ENCODE measurements at regions not wholly inside any gene's neighbourhood (a gene's known extent, or its start where the extent isn't known, plus 50 kb on each side); places are given as distances from the start of the nearest gene placed in this dataset.

GRCh38 chr22:47674600-47674999, 912.1 kb downstream of the TBC1D22A start:
- no peak for TF ChIP-seq SPI1 (IDR thresholded peaks at IDR 0.05; ENCODE audit: borderline replicate concordance, low read depth)
- TF ChIP-seq POLR2AphosphoS5 (IDR thresholded peaks at IDR 0.05; ENCODE audit: low read depth), result no peak
- no peak for TF ChIP-seq REST (IDR thresholded peaks at IDR 0.05; ENCODE audit: insufficient replicate concordance, low read depth)
- no peak for TF ChIP-seq CTCF (IDR thresholded peaks at IDR 0.05; ENCODE audit: insufficient read depth, low read length)
- no peak for TF ChIP-seq GABPA (IDR thresholded peaks at IDR 0.05; ENCODE audit: low read depth)
- no peak for DNase-seq (ENCODE audit: low read depth in 1 of 2, low spot score in 1 of 2)
- Histone ChIP-seq H3K4me3 (replicated peaks; ENCODE audit: insufficient read depth, low read length) (no peak overlapping the region), H3K27me3 (ENCODE audit: insufficient read depth, poor library complexity, severe bottlenecking) (no peaks in the 10 kb centered on the region), H3K27ac (replicated peaks) (no peak overlapping the region)

GRCh38 chr22:47673557-47673956, 911.1 kb downstream of the TBC1D22A start:
- DNase-seq (ENCODE audit: low read depth in 1 of 2, low spot score in 1 of 2), result no peak
- no peak overlapping the region for H3K4me3 ChIP-seq (replicated peaks; ENCODE audit: insufficient read depth, low read length)
- TF ChIP-seq SPI1 (IDR thresholded peaks at IDR 0.05; ENCODE audit: borderline replicate concordance, low read depth) (no peak), CTCF (IDR thresholded peaks at IDR 0.05; ENCODE audit: insufficient read depth, low read length) (no peak), POLR2AphosphoS5 (IDR thresholded peaks at IDR 0.05; ENCODE audit: low read depth) (no peak), REST (IDR thresholded peaks at IDR 0.05; ENCODE audit: insufficient replicate concordance, low read depth) (no peak), GABPA (IDR thresholded peaks at IDR 0.05; ENCODE audit: low read depth) (no peak)
- no peak overlapping the region for H3K27ac ChIP-seq (replicated peaks)
- H3K27me3 ChIP-seq (ENCODE audit: insufficient read depth, poor library complexity, severe bottlenecking), result no peaks in the 10 kb centered on the region

GRCh38 chr22:47672526-47672925, 910.1 kb downstream of the TBC1D22A start:
- TF ChIP-seq SPI1 (IDR thresholded peaks at IDR 0.05; ENCODE audit: borderline replicate concordance, low read depth), result no peak
- no peak for TF ChIP-seq CTCF (IDR thresholded peaks at IDR 0.05; ENCODE audit: insufficient read depth, low read length)
- no peak for TF ChIP-seq GABPA (IDR thresholded peaks at IDR 0.05; ENCODE audit: low read depth)
- no peak for TF ChIP-seq REST (IDR thresholded peaks at IDR 0.05; ENCODE audit: insufficient replicate concordance, low read depth)
- no peak for TF ChIP-seq POLR2AphosphoS5 (IDR thresholded peaks at IDR 0.05; ENCODE audit: low read depth)
- H3K27ac ChIP-seq (replicated peaks), result no peak overlapping the region
- DNase-seq (ENCODE audit: low read depth in 1 of 2, low spot score in 1 of 2), result no peak
- no peak overlapping the region for H3K4me3 ChIP-seq (replicated peaks; ENCODE audit: insufficient read depth, low read length)
- no peaks in the 10 kb centered on the region for H3K27me3 ChIP-seq (ENCODE audit: insufficient read depth, poor library complexity, severe bottlenecking)

All from HL-60 (cell line).